ENCODE measurements at regions not wholly inside any gene's neighbourhood (a gene's known extent, or its start where the extent isn't known, plus 50 kb on each side); places are given as distances from the start of the nearest gene placed in this dataset.

DNA sequence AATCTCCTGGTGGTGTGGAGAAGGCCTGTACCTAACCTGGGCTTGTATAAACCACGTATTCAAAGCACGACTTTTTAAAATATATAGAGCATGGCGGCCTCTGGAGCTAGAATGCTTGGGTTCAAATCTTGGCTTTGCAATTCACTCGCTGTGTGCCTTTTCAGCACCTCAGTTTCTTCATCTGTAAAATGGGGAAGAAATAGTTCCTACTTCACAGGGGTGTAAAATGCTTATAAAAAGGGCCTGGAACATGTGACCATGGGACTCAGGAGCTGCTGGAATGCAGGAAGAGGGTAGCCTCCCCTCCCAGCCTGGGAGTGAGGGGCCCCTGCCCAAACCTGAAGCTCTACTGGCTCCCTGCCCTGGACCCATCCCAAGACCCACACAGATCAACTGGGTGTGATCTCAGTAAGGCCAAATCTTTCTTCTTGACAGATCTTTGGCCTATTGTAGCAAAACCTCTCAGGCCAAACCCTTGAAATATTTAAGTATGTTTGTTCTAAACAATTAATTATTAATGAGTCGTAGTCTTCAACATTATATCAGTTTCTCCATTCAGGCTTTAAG, 269.0 kb downstream of the ZSWIM6 start:
- Histone ChIP-seq H3K27me3 (no peaks in the 10 kb centered on the region), H3K27ac (no peak overlapping the region), H3K4me3 (no peak overlapping the region), H3K4me1 (peaks cover 0 to 5% (median 0%) of the 10 kb centered on the region in 4 donors), H3K9me3 (no peaks in the 10 kb centered on the region), H3K36me3 (no peaks in the 10 kb centered on the region)
- TF ChIP-seq, protein P1, sequence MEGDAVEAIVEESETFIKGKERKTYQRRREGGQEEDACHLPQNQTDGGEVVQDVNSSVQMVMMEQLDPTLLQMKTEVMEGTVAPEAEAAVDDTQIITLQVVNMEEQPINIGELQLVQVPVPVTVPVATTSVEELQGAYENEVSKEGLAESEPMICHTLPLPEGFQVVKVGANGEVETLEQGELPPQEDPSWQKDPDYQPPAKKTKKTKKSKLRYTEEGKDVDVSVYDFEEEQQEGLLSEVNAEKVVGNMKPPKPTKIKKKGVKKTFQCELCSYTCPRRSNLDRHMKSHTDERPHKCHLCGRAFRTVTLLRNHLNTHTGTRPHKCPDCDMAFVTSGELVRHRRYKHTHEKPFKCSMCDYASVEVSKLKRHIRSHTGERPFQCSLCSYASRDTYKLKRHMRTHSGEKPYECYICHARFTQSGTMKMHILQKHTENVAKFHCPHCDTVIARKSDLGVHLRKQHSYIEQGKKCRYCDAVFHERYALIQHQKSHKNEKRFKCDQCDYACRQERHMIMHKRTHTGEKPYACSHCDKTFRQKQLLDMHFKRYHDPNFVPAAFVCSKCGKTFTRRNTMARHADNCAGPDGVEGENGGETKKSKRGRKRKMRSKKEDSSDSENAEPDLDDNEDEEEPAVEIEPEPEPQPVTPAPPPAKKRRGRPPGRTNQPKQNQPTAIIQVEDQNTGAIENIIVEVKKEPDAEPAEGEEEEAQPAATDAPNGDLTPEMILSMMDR (IDR thresholded peaks at IDR 0.05), result no peak
- no peak for TF ChIP-seq POLR2A (IDR thresholded peaks at IDR 0.05)
- no peak for DNase-seq

DNA sequence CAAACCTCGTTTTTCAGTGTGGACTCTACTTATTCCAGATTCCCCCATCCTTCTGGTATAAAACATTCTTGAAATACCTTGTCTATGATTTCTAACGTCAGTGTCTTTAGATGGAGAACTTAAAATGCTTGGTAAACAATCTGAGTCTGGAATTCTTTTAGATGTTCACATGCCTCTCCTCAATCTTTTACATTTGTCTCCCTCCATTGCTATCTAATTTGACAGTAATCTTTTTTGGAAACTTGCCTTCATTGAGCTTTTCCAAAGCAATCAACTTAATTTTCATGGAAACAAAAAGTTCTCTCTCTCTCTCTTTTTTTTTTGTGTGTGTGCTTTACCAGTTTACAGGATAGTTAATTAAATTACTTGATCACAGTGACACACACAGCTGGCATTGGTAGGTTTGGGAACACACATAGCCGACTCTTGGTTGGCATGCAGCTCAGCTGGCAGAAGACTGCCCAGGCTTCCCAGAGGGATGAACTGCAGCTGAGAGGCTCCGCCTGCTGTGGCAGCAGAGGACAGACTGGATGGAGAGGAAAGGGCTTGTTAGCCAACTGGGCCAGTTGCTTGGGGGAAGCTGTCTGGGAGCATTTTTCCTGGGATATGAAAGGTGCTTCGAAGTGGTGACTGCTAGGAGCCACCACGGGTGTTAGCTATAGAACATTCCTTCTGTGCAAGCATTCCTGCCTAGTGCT, 271.3 kb downstream of the ZSWIM6 start:
- Histone ChIP-seq H3K27me3 (no peaks in the 10 kb centered on the region), H3K27ac (no peak overlapping the region), H3K4me3 (no peak overlapping the region), H3K9me3 (no peaks in the 10 kb centered on the region), H3K4me1 (peaks cover 0 to 5% (median 0%) of the 10 kb centered on the region in 4 donors), H3K36me3 (no peaks in the 10 kb centered on the region)
- no peak for TF ChIP-seq POLR2A (IDR thresholded peaks at IDR 0.05)
- TF ChIP-seq, protein P1 (IDR thresholded peaks at IDR 0.05), result no peak
- no peak for DNase-seq

DNA sequence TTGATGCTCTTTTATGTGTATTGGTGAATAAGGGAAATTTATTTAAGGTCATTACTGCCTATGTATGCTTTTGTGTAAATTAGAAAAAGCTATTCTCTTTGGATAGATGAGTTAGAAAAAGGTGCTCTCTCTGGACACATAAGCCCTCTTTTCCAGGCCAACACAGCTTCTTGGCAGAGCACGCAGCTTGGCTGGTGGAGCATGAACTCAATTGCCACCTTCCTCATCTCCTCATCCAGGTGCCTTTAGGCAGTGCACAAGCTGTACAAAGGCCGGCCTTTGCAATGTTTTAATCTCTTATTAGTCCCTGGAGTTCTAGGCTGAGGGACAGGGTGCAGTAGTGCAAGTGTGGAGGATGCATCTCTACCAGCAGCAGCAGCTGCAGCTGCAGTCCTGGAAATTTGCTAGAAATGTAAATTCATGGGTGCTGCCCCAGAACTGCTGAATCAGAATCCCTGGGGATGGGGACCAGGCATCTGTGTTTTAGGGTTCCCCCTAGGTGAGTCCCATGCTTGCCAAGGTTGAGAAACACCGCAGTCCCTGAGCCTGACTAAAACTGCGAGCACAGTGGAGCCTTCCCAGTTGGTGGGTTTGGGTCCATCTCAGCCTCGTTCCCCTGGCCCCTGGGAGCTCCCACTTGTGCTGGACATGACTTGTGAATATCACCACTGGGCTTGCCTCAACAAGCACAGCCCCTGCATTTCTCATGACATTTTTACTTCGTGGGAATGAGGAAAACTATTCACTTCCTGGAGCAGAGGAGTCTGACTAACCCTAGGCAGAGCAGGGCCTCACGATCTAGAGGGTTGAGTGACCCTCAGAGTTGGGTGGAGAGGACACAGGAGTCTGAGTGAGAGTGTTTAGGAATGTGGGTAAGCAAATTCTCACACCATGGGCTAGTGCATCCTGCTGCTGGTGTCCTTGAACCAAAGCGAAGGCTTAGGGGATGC, 272.3 kb downstream of the ZSWIM6 start:
- no peak for DNase-seq
- no peaks in the 10 kb centered on the region for H3K9me3 ChIP-seq
- H3K4me1 ChIP-seq, result peaks cover 0 to 5% (median 0%) of the 10 kb centered on the region in 4 donors
- TF ChIP-seq POLR2A (IDR thresholded peaks at IDR 0.05), result no peak
- TF ChIP-seq, protein P1 (IDR thresholded peaks at IDR 0.05), result no peak
- no peaks in the 10 kb centered on the region for H3K36me3 ChIP-seq
- no peaks in the 10 kb centered on the region for H3K27me3 ChIP-seq
- H3K4me3 ChIP-seq, result no peak overlapping the region
- no peak overlapping the region for H3K27ac ChIP-seq

DNA sequence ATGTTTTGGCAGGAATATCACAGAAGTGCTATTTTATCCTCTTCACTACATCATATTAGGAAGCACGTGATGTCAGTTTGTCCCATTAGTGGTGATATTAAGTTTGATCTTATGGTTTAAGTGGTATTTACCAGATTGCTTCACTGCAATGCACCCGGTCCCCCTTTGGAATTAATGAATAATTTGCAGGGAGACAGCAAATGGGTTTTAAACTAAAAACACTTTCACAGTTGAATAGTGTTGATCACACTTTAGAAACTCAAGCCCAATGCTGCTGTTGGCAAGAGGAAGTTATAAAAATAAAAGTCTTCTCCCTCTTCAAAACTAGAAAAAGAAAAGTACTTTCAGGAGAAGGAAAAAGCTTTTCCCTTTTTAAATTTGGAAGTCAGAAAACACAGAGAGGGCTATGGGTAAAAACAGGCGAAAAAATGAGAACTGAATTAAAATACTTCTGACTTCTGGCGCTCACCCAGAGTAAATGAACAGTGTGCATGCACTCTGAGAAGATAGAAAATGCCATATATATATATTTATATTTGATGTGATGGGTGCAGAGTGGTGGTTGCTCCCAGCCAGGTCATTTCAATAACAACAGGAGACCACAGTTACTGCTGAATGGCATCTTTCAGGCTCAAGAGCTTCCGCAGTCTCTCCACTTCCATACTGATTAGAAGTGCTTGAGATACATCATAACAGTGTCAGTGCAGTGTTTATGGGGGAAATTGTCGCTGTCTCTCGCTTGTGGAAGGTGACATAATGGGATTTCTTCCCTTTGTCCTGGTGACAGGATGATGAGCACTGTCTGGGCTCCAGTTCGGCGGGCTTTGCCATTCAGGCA, 278.0 kb downstream of the ZSWIM6 start:
- TF ChIP-seq, protein P1 (IDR thresholded peaks at IDR 0.05), result no peak
- DNase-seq, result no peak
- H3K4me3 ChIP-seq, result no peak overlapping the region
- H3K4me1 ChIP-seq, result no peaks in the 10 kb centered on the region
- no peaks in the 10 kb centered on the region for H3K9me3 ChIP-seq
- H3K27ac ChIP-seq, result no peak overlapping the region
- no peaks in the 10 kb centered on the region for H3K27me3 ChIP-seq
- no peaks in the 10 kb centered on the region for H3K36me3 ChIP-seq

DNA sequence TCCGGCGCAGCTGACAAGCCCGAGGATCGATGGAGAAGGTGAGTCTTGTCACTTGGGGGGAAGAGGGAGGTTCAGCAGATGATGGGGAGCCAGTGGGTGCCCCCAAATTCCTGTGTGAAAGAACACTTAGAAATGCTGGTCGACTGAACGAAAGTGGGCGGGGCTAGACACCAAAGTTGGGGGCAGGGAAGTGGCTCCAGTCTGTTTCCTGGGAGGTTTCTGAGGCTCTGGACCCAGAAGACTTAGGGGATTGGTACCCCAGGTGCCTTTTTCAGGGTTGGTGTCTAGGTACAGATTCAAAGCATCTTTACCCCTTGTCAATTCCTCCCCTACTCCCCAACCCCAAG, 278.6 kb downstream of the ZSWIM6 start:
- TF ChIP-seq POLR2A (IDR thresholded peaks at IDR 0.05), result no peak
- TF ChIP-seq, protein P1 (IDR thresholded peaks at IDR 0.05), result no peak
- DNase-seq, result no peak
- no peaks in the 10 kb centered on the region for H3K9me3 ChIP-seq

More for the DNA sequence above, 278.6 kb downstream of the ZSWIM6 start:
- H3K4me1 ChIP-seq, result no peaks in the 10 kb centered on the region
- H3K27ac ChIP-seq, result no peak overlapping the region
- H3K36me3 ChIP-seq, result no peaks in the 10 kb centered on the region
- H3K27me3 ChIP-seq, result no peaks in the 10 kb centered on the region
- H3K4me3 ChIP-seq, result no peak overlapping the region
